ENCODE measurements at regions not wholly inside any gene's neighbourhood (a gene's known extent, or its start where the extent isn't known, plus 50 kb on each side); places are given as distances from the start of the nearest gene placed in this dataset.
"Not testable (repeated sequence)": the region's sequence is repeated elsewhere in the genome, so short reads cannot be mapped to it uniquely, and the experiment has no call there.

DNA sequence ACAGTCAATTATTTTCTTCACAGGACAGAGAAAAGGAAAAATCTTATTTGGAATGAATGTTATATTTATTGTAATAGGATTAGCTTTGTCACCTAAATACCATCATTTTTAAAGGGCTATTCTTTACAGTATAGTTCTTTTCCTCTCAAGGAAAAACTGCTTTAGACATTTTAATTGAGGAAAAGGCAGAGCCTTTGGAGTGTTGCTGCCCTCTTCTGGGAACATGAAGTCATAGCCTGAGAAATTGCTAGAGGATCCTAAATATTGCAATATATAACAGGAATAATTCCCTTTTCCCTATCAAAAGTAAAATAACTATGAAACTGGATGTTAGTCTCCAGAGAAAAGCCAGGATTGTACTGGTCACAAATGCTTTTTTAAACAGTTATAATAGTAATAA, 81.8 kb upstream of the NOTCH2NLA start:
- not testable (repeated sequence) for TF ChIP-seq SP1 (IDR thresholded peaks at IDR 0.05); TARDBP (IDR thresholded peaks at IDR 0.05); BHLHE40 (IDR thresholded peaks at IDR 0.05; ENCODE audit: borderline replicate concordance); LEF1 (IDR thresholded peaks at IDR 0.05; ENCODE audit: borderline replicate concordance); FOXA1 (IDR thresholded peaks at IDR 0.05); L3MBTL2 (conservative IDR thresholded peaks at IDR 0.05); ZNF384 (IDR thresholded peaks at IDR 0.05); ELF4 (IDR thresholded peaks at IDR 0.05); ARNT (IDR thresholded peaks at IDR 0.05); NFRKB (IDR thresholded peaks at IDR 0.05); FOXM1 (IDR thresholded peaks at IDR 0.05; ENCODE audit: borderline replicate concordance)
- TF ChIP-seq, protein P1, sequence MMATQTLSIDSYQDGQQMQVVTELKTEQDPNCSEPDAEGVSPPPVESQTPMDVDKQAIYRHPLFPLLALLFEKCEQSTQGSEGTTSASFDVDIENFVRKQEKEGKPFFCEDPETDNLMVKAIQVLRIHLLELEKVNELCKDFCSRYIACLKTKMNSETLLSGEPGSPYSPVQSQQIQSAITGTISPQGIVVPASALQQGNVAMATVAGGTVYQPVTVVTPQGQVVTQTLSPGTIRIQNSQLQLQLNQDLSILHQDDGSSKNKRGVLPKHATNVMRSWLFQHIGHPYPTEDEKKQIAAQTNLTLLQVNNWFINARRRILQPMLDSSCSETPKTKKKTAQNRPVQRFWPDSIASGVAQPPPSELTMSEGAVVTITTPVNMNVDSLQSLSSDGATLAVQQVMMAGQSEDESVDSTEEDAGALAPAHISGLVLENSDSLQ (IDR thresholded peaks at IDR 0.05): not testable (repeated sequence)
